ENCODE measurements at regions not wholly inside any gene's neighbourhood (a gene's known extent, or its start where the extent isn't known, plus 50 kb on each side); places are given as distances from the start of the nearest gene placed in this dataset.
"Not testable (repeated sequence)": the region's sequence is repeated elsewhere in the genome, so short reads cannot be mapped to it uniquely, and the experiment has no call there.

DNA sequence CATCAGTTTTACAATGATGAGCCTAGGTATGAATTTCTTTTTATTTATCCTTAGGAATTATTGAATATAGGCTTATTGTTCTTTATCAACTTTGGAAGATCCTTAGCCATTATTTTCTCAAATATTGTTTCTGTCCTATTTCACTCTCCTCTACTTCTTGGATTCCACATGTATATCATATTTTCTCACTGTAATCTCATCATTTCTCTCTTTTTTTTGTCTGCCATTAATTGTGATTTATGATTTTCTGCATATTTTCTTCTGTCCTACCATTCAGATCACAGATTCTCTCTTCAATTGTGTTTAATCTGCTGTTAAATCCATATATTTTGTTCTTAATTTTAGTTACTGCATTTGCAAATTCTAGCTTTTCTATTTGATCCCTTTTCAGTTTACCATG lies 139.8 kb downstream of the ARRDC3 start:
- no peak for DNase-seq (ENCODE audit: low read depth in 2 of 2)

DNA sequence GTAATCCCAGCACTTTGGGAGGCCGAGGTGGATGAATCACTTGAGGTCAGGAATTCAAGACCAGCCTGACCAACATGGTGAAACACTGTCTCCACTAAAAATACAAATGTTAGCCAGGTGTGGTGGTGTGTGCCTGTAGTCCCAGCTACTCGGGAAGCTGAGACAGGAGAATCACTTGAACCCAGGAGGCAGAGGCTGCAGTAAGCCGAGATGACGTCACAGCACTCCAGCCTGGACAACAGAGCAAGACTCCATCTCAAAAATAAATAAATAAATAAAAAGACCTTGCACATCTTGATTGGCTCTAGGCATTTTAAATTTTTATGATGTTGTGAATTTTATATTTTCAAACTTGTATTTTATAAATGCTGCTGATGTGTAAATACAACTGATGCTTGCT lies 141.7 kb downstream of the ARRDC3 start:
- DNase-seq (ENCODE audit: low read depth in 2 of 2), result not testable (repeated sequence)

DNA sequence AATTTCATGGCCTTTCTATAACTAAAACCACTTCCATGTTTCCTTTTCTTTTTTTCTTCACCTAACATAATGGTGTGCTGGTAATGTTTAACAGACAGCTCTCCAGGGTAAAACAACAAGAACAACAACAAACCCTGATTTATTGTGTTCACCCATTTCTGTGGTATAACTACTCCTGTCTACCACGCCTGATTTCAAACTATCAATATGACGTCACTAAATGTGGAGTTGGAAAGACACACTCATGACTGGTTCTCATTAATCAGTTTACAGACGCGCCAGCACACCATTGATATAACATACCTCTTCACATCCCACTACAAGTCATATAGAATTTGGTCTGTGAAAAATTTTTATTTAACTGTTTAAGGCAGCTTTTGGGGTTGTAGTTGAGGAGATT lies 142.9 kb downstream of the ARRDC3 start:
- no peak for DNase-seq (ENCODE audit: low read depth in 2 of 2)

DNA sequence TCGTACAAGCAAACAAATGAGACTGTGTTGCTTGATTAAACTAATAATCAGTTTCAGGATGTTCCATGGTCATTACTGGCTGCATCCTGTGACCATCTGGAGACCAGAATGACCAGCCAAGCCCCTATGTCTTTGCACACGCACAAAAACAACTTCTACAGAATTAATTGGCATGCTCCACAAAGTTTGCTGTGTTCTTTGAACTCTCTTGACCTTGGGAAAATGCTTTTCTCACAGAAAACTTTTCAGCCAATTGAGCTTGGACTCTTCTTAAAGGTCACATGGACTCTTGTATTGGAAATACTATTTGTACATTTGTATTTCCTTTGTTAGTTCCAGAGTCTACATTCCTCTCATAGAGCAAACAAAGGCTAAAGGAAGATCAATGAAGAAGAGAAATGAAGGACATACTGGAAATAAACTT lies 147.8 kb downstream of the ARRDC3 start:
- no peak for DNase-seq (ENCODE audit: low read depth in 2 of 2)

DNA sequence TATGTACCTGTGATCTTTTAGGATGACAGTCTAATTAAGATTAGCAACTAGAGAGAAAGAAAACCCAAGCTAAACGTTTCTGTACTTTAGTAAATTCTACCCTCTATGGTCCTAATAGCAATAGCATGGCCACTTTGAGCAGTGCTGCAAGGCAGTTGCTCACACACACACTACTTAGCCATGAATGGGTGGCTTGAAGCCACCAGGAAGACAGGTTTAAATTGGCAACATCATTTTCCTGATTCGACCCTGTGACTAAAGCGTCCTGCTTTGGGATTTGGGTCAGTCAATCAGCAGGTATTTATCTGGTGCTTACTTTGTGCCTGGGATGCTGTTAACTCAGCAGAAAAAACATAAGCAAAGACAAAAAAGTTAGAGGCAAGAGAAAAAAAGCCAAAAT lies 150.6 kb downstream of the ARRDC3 start:
- DNase-seq (ENCODE audit: low read depth in 2 of 2), result no peak

DNA sequence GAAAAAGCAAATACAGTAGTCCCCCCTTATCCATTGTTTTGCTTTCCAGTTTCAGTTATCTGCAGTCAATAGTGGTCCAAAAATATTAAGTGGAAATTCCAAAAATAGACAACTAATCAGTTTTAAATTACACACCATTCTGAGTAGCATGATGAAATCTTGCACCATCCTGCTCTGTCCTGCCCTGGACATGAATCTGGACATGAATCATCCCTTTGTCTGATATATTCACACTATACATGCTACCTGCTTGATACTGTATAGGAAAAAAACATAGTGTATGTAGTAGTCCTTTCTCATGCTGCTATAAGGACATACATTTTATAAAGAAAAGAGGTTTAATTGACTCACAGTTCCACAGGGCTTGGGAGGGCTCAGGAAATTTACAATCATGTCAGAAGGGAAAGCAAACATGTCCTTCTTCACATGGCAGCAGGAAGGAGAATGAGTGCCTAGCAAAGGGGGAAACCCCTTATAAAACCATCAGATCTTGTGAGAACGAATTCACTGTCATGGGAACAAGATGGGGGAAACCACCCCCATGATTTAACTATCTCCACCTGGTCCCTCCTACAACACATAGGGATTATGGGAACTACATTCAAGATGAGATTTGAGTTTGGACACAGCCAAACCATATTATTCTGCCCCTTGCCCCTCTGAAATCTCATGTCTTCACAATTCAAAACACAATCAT lies 153.9 kb downstream of the ARRDC3 start:
- DNase-seq (ENCODE audit: low read depth in 2 of 2), result no peak

DNA sequence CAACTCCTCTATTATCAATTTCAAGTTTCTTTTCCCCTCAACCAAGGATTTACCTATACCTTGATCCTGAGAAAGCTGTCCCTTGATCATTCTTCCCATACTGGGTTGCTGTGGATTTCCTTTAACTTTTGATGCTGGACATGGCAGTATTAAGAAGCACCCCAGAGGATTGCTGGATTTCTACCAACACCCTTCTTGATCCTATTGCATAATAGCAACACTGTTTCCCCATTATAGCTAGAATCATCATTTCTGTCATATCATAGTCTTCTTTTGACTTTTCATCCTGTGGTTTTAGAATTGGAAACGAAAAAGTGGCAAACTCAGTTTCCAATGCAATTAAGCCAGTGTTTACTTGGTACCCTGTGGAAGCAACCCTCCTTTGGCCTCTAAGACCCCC lies 154.9 kb downstream of the ARRDC3 start:
- no peak for DNase-seq (ENCODE audit: low read depth in 2 of 2)

DNA sequence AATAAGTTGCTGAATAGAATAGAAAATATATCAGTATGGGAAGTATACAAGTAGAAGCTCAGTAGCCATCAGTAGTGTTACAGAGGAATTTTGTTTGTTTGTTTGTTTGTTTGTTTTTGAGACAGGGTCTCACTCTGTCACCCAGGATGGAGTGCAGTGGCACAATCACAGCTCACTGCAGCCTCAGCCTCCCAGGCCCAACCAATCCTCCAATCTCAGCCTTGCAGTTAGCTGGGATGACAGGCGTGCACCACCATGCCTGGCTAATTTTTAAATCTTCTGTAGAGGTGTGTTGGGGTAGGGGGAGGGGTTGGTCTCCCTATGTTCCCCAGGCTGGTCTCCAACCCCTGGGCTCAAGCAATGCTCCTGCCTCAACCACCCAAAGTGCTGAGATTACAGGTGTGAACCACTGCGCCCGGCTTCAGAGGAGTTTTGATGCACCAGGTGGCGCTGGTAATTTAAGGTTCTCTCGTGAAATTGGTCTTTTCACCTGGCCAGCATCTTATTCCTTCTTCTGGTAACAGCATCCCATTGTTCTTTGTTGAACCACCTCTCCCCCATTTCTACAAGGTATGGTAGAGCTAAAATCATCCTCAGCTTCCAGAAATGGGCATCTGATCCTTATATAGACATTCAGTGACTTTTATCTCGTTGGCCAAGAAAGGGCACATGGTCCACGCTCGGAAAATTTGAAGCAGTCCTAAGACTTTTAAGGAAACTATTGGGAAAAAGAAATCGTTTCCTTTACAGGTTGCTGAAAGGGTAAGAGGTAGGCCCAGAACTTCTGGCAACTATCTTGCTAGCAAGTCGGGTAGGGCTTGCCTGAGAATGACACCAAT lies 157.1 kb downstream of the ARRDC3 start:
- DNase-seq (ENCODE audit: low read depth in 2 of 2), result peak; percentile 8 to 22

DNA sequence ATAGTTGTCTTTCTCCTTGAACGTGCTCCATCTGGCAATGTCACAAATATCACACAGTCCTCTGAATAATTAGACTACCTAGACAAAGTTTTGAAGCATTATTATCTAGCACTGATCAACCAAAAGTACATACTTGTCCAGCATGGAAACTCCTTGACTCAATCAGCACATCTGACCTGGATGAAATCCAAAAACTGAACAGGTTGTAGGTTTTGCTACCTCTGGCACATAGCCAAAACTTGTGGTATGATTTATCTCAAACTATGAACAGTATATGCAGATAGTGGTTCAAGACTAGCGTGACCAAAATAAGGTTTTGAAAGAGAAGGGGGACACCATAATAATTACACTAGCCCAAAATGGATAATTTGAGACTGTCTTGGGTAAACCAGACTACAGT lies 158.1 kb downstream of the ARRDC3 start:
- DNase-seq (ENCODE audit: low read depth in 2 of 2), result no peak

DNA sequence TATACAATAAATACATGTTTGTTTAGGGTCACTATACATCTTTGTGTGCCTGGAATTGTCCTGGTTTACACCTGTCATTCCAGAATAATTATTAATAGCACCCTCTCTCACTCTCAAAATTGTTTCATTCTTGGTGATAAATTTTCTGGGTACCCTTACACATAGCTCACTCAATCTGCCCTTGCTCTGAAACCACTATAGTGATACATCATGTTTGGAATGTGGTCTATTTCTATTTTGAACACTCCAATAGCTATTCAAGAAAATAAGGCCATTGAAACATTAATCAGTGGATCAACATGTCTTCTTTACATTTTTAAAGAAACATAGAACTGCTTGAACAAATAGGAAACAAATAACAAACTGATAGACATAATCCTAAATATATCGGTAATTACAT lies 158.7 kb downstream of the ARRDC3 start:
- DNase-seq (ENCODE audit: low read depth in 2 of 2), result no peak

DNA sequence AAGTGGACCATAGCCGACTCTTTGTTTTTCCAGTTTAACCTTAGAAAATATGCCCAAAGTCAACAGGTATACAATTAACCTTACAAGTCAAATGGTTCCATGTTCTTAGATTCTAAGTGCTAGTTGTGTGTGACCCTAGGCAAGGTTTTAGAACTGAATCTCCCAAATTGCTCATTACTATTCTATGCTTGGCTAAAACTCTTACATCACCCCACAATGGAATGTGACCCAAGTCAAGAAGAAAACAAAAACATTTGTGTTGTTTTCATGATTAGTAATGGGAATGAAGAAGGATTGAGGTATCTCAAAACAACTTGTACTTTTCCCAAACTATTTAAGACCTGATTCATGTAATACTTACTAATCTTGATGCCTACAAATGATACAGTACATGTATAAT lies 159.2 kb downstream of the ARRDC3 start:
- DNase-seq (ENCODE audit: low read depth in 2 of 2), result no peak

DNA sequence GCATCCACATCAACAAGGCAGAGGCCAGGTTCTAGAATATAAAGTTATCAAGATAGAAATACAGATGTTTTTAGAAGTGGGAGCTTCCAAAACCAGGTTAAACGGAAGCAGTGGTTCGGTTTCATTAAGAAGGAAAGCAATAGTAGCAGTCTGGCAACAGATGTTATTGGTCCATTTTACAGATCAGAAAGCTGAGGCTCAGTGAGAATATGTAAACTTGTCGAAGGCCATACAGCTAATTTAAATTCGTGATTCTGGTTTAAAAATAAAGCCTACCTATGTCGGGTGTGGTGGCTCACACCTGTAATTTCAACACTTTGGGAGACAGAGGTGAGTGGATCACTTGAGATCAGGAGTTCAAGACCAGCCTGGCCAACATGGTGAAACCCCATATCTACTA lies 160.6 kb downstream of the ARRDC3 start:
- no peak for DNase-seq (ENCODE audit: low read depth in 2 of 2)

DNA sequence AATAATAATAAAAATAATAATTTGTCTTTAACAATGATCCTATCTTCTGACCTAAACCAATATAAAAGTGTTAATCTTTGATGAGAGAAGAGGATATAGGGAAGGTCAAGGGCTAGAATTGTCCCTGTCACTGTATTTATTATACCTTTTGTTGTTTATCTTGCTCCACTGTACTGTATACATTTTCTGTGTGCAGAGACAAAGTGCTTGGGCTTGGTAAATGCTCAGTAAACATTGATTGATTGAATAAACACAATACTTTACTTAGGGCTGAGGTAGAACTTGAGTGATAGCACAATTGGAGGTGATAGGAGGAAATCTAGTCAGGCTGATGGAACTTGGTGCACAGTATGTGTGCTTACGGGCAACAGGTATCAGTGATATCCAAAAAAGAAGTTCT lies 161.2 kb downstream of the ARRDC3 start:
- DNase-seq (ENCODE audit: low read depth in 2 of 2), result no peak

DNA sequence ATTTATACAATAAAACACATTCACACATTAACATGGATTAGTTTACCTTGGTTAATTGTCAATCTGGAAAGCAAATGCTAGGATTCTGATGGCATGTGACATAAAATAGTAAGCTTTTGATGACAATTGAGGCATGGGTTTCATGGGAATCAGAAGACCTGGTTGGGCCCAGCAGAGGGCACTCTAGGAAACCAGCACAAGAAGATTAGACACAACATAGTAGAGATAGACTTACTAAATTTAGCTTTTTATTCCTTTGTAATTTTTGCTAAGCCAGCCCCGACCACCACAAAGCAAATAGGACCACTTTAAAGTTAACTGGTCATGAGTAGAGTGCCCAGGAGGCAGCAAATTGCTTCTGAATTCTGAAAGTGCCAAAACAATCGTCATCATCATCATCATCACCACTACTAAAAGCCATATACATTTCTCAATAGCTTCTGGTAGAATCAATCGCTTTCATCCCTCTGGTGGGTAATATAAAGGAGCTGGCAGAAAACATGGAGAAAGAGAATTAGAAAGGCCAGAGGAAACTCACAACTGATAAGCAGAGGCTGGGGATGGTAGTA lies 163.2 kb downstream of the ARRDC3 start:
- DNase-seq (ENCODE audit: low read depth in 2 of 2), result peak; percentile 2 to 9

DNA sequence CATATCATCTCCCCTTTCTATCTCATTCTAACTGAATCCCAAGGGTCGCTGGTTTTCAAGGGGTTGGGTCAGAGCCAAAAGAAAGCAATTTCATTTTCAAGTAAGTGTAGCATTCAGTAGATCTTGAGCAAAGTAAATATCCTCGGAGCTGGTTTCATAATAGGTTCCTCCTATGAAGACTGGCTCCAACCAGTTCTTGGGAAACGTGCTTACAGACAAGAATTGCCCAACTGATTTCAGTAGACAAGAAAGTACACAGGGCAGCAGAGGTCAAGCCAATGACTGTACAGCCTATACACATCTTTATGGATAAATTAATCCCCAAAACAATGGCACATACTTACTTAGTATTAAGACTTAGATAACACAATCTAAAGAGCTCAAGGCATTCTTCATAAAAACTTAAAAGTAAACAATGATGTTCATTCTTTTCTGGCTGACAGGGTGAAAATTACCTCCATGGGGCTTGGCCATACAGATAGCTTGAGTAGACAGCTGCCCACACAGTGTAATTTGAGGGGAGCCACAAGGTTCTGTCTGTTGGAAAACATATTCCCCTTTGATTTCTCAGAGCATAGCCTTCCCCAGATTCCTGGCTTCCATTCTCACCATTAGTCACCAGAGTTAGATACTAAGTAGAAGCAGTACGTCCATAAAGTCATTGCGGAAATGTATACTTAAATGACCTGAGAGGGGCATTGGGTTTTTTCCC lies 163.9 kb downstream of the ARRDC3 start:
- DNase-seq (ENCODE audit: low read depth in 2 of 2), result no peak

DNA sequence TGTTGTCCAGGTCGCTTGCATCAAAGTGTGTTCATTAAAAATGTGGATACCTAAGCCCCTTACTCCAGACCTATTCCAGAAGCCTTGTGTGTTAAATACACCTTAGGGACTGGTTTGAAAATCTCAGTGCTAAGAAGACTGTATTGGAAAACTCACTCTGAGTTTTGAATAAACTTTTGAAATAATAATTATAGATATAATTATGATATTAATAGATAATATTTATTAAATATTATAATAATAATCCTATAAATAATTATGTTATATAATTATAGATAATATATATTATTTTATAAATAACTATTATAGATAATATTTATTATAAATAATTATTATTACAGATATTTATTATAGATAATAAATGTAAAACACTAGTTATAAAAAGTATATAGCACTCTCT lies 165.3 kb downstream of the ARRDC3 start:
- DNase-seq (ENCODE audit: low read depth in 2 of 2), result no peak

DNA sequence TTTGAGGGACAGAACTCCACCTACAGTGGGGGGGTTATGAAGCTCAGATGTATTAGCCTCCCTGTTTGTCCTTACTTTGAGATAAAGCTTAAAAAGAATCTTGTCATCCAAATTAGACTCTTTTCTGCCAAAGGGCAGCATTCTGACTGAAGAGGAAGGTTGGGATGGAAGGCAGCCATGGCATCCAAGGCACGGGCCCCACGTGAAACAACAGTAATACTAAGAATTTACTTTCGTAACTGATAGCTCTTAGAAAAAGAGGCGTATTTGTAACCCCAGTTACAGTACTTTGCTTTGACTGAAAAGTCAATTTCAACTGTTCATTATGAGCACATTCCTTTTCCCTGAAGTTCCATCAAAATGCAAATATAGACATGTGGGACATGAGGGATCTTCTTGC lies 168.5 kb downstream of the ARRDC3 start:
- DNase-seq (ENCODE audit: low read depth in 2 of 2), result no peak

Measured in stimulated activated CD8-positive, alpha-beta memory T cell treated with anti-CD3 and anti-CD28 coated beads, Interleukin-15, amount 100 ng/mL, for 48 hours (primary cell).